Neural cell (in vitro differentiated cells): ENCODE measurements at regions not wholly inside any gene's neighbourhood (a gene's known extent, or its start where the extent isn't known, plus 50 kb on each side); places are given as distances from the start of the nearest gene placed in this dataset.

Experiments used
- H2AFZ ChIP-seq: fragments of 200-600, 300-800 bp; sonication (generic), shearing (Covaris generic); 2 replicates; pipeline ENCODE4 v1.6.0; 2014; ENCODE audit warnings: low read depth, mild to moderate bottlenecking, antibody characterized with exemption, low read length, moderate library complexity
- H3F3A ChIP-seq: fragments of 200-600 bp; shearing (Covaris generic); 2 replicates; pipeline ENCODE4 v1.6.1; 2016; ENCODE audit warnings: mild to moderate bottlenecking, moderate library complexity, mixed read lengths, antibody characterized with exemption, low read length; ENCODE audit not compliant: insufficient read depth, poor library complexity, severe bottlenecking
- H3K27ac ChIP-seq: fragments of 200-600, 300-800 bp; sonication (generic), shearing (Covaris generic); 2 replicates; pipeline ENCODE4 v1.5.1; 2014; ENCODE audit warnings: mild to moderate bottlenecking, low read length, moderate library complexity
- H3K27me3 ChIP-seq: fragments of 300-800, 200-600 bp; sonication (generic), shearing (Covaris generic); 2 replicates; pipeline ENCODE4 v1.6.0; 2014; ENCODE audit warnings: mild to moderate bottlenecking, low read depth, low read length, moderate library complexity; ENCODE audit not compliant: insufficient read depth
- H3K36me3 ChIP-seq: fragments of 300-800, 200-600 bp; sonication (generic), shearing (Covaris generic); 2 replicates; pipeline ENCODE4 v1.5.1; 2014; ENCODE audit warnings: mild to moderate bottlenecking, antibody characterized with exemption, low read length, moderate library complexity; ENCODE audit not compliant: insufficient read depth
- H3K4me2 ChIP-seq: fragments of 300-800, 200-600 bp; sonication (generic), shearing (Covaris generic); 2 replicates; pipeline ENCODE4 v1.6.0; 2014; ENCODE audit warnings: mild to moderate bottlenecking, low read length
- H3K4me3 ChIP-seq: fragments of 300-800, 200-600 bp; sonication (generic), shearing (Covaris generic); 2 replicates; pipeline ENCODE4 v1.5.1; 2014; ENCODE audit warnings: mild to moderate bottlenecking, low read length, moderate library complexity
- H3K79me2 ChIP-seq: fragments of 200-600 bp; shearing (Covaris generic); replicated peaks from 2 replicates; pipeline ENCODE4 v1.6.0; 2014; ENCODE audit warnings: mild to moderate bottlenecking, low read length, moderate library complexity; ENCODE audit not compliant: insufficient read depth
- H3K9ac ChIP-seq: fragments of 300-800, 200-600 bp; sonication (generic), shearing (Covaris generic); 2 replicates; pipeline ENCODE4 v1.6.1; 2016; ENCODE audit warnings: mild to moderate bottlenecking, low read length, mixed read lengths
- H3K9me2 ChIP-seq: fragments of 200-600 bp; shearing (Covaris generic); 2 replicates; pipeline ENCODE4 v1.6.1; 2016; ENCODE audit warnings: mild to moderate bottlenecking, low read length, mixed read lengths; ENCODE audit not compliant: insufficient read depth
- H3K9me3 ChIP-seq: fragments of 200-600, 300-800 bp; sonication (generic), shearing (Covaris generic); 2 replicates; pipeline ENCODE4 v1.6.1; 2016; ENCODE audit warnings: mild to moderate bottlenecking, mixed run types, low read length, moderate library complexity, mixed read lengths
- H4K20me1 ChIP-seq: fragments of 200-600 bp; shearing (Covaris generic); 2 replicates; pipeline ENCODE4 v1.6.1; 2016; ENCODE audit warnings: mild to moderate bottlenecking, mixed run types; ENCODE audit not compliant: insufficient read depth
- CTCF ChIP-seq: fragments of 450-650 bp; IDR thresholded peaks from 2 replicates; pipeline ENCODE4 v1.5.1; 2014; ENCODE audit warnings: antibody characterized with exemption, mild to moderate bottlenecking, moderate library complexity; ENCODE audit not compliant: poor library complexity, severe bottlenecking
- EP300 ChIP-seq: fragments of 450-650 bp; conservative IDR thresholded peaks from 2 replicates; pipeline ENCODE4 v1.6.1; 2014; ENCODE audit warnings: antibody characterized with exemption, mild to moderate bottlenecking, moderate library complexity; ENCODE audit not compliant: poor library complexity, severe bottlenecking
- EZH2 ChIP-seq: fragments of 200-600, 300-800 bp; shearing (Covaris generic), sonication (generic); IDR thresholded peaks from 2 replicates; pipeline ENCODE4 v1.6.1; 2014; ENCODE audit warnings: antibody characterized with exemption, low read length, borderline replicate concordance, mild to moderate bottlenecking; ENCODE audit not compliant: insufficient read depth, poor library complexity, severe bottlenecking
- MXI1 ChIP-seq: fragments of 450-650 bp; conservative IDR thresholded peaks from 2 replicates; pipeline ENCODE4 v1.6.1; 2014; ENCODE audit warnings: antibody characterized with exemption, mild to moderate bottlenecking; ENCODE audit not compliant: poor library complexity, severe bottlenecking
- POLR2AphosphoS5 ChIP-seq: IDR thresholded peaks from 2 replicates; pipeline ENCODE4 v1.6.1; 2012
- RAD21 ChIP-seq: fragments of 450-650 bp; conservative IDR thresholded peaks from 2 replicates; pipeline ENCODE4 v1.6.1; 2014; ENCODE audit warnings: antibody characterized with exemption, mild to moderate bottlenecking, moderate library complexity
- REST ChIP-seq: IDR thresholded peaks from 2 replicates; pipeline ENCODE4 v1.6.1; 2012; ENCODE audit warnings: borderline replicate concordance
- SMC3 ChIP-seq: fragments of 450-650 bp; conservative IDR thresholded peaks from 2 replicates; pipeline ENCODE4 v1.6.1; 2014; ENCODE audit warnings: antibody characterized with exemption, mild to moderate bottlenecking, moderate library complexity; ENCODE audit not compliant: poor library complexity
- TAF1 ChIP-seq: IDR thresholded peaks from 2 replicates; pipeline ENCODE4 v1.6.1; 2012; ENCODE audit warnings: low read depth

GRCh38 chr20:60097285-60097684 lies 139.1 kb downstream of the CDH26 start:
- Histone ChIP-seq H3K4me2 (no peak overlapping the region), H3K9me2 (no peaks in the 10 kb centered on the region), H3K27me3 (no peaks in the 10 kb centered on the region), H3K79me2 (no peaks in the 10 kb centered on the region), H2AFZ (no peak overlapping the region), H3K4me3 (no peak overlapping the region), H3K36me3 (no peaks in the 10 kb centered on the region), H3K9me3 (peaks cover 3% of the 10 kb centered on the region), H4K20me1 (no peaks in the 10 kb centered on the region), H3F3A (no peaks in the 10 kb centered on the region), H3K9ac (no peak overlapping the region), H3K27ac (no peak overlapping the region)
- TF ChIP-seq REST (no peak), MXI1 (no peak), CTCF (no peak), EP300 (no peak), SMC3 (no peak), RAD21 (no peak), TAF1 (no peak), POLR2AphosphoS5 (no peak), EZH2 (no peak)

GRCh38 chr20:60100780-60101179 lies 142.6 kb downstream of the CDH26 start:
- no peaks in the 10 kb centered on the region for H3K9me2 ChIP-seq

More at GRCh38 chr20:60100780-60101179, 142.6 kb downstream of the CDH26 start:
- Histone ChIP-seq H3K79me2 (no peaks in the 10 kb centered on the region), H4K20me1 (no peaks in the 10 kb centered on the region), H3K27ac (no peak overlapping the region), H3K27me3 (no peaks in the 10 kb centered on the region), H3F3A (no peaks in the 10 kb centered on the region), H2AFZ (no peak overlapping the region), H3K4me3 (no peak overlapping the region), H3K4me2 (no peak overlapping the region), H3K9me3 (no peaks in the 10 kb centered on the region), H3K36me3 (no peaks in the 10 kb centered on the region), H3K9ac (no peak overlapping the region)
- TF ChIP-seq SMC3 = no peak
- no peak for TF ChIP-seq EP300
- no peak for TF ChIP-seq POLR2AphosphoS5
- TF ChIP-seq REST = no peak
- TF ChIP-seq MXI1 = no peak
- TF ChIP-seq RAD21 = no peak
- no peak for TF ChIP-seq CTCF
